HG03565 (cell line): ENCODE measurements at regions not wholly inside any gene's neighbourhood (a gene's known extent, or its start where the extent isn't known, plus 50 kb on each side); places are given as distances from the start of the nearest gene placed in this dataset.

ENCODE experiments used
- ATAC-seq: cut with Tn5 transposase; IDR thresholded peaks from one replicate; pipeline ENCODE4 v1.9.1; 2021; ENCODE audit warnings: mild to moderate bottlenecking, moderate library complexity; ENCODE audit not compliant: unreplicated experiment

- no peak for ATAC-seq
These were observed 366.4 kb upstream of the AGTR1 start for GRCh38 chr3:148331081-148331846.

- no peak for ATAC-seq
These were observed 365.2 kb upstream of the AGTR1 start for GRCh38 chr3:148332509-148332908.

- no peak for ATAC-seq
These were observed 364.6 kb upstream of the AGTR1 start for GRCh38 chr3:148333091-148333490.

GRCh38 chr3:148335612-148336011 lies 362.1 kb upstream of the AGTR1 start:
- ATAC-seq = no peak

GRCh38 chr3:148343416-148343815 lies 354.3 kb upstream of the AGTR1 start:
- ATAC-seq = no peak

GRCh38 chr3:148344521-148344920 lies 353.2 kb upstream of the AGTR1 start:
- ATAC-seq = no peak

GRCh38 chr3:148360051-148360450 lies 337.7 kb upstream of the AGTR1 start:
- no peak for ATAC-seq

GRCh38 chr3:148366743-148367410 lies 330.8 kb upstream of the AGTR1 start:
- ATAC-seq = peak; percentile 38

- no peak for ATAC-seq
These were observed 329.9 kb upstream of the AGTR1 start for GRCh38 chr3:148367756-148368155.

GRCh38 chr3:148369381-148369780 lies 328.3 kb upstream of the AGTR1 start:
- no peak for ATAC-seq

- no peak for ATAC-seq
These were observed 325.4 kb upstream of the AGTR1 start for GRCh38 chr3:148372206-148372875.

GRCh38 chr3:148373961-148374360 lies 323.7 kb upstream of the AGTR1 start:
- ATAC-seq = no peak

GRCh38 chr3:148379763-148380382 lies 317.8 kb upstream of the AGTR1 start:
- ATAC-seq = peak; percentile 90

GRCh38 chr3:148381051-148381450 lies 316.7 kb upstream of the AGTR1 start:
- ATAC-seq = no peak

GRCh38 chr3:148389916-148390315 lies 307.8 kb upstream of the AGTR1 start:
- no peak for ATAC-seq

- ATAC-seq = no peak
These were observed 301.9 kb upstream of the AGTR1 start for GRCh38 chr3:148395821-148396220.

- no peak for ATAC-seq
These were observed 296.9 kb upstream of the AGTR1 start for GRCh38 chr3:148400754-148401153.

GRCh38 chr3:148408667-148409066 lies 289.0 kb upstream of the AGTR1 start:
- ATAC-seq = no peak

- ATAC-seq = no peak
These were observed 277.5 kb upstream of the AGTR1 start for GRCh38 chr3:148420242-148420641.

- no peak for ATAC-seq
These were observed 268.7 kb upstream of the AGTR1 start for GRCh38 chr3:148428862-148429605.

GRCh38 chr3:148433665-148434064 lies 264.0 kb upstream of the AGTR1 start:
- ATAC-seq = no peak
